Loucy (cell line): ENCODE measurements at regions not wholly inside any gene's neighbourhood (a gene's known extent, or its start where the extent isn't known, plus 50 kb on each side); places are given as distances from the start of the nearest gene placed in this dataset.

Experiments
- CTCF ChIP-seq: fragments of 200-600 bp; sonication (generic); conservative IDR thresholded peaks from 2 replicates; pipeline ENCODE4 v1.5.1; 2014; ENCODE audit warnings: mild to moderate bottlenecking, antibody characterized with exemption, low read length
- EZH2phosphoT487 ChIP-seq: fragments of 200-600 bp; IDR thresholded peaks from 2 replicates; pipeline ENCODE4 v1.6.1; 2018; ENCODE audit warnings: antibody characterized with exemption, mild to moderate bottlenecking, moderate library complexity, borderline replicate concordance

DNA sequence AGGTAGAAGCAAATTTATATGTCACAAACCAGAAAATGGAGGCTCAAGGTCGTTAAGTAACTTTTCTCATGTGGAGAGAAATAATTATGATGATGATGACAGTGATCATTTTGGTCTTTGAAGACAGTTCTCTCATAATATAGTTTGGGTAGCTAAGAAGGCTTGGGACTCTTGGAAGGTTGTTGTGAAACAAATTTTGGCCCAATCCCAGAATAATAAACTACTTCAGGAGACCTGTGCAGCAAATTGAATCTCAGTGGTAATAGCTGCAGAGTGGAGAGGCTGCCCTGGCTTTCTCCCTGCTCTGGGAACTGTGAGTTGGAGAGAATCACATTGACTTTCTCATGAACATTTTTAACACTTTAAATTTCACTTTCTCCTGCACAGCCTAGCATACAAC, 217.2 kb upstream of the BOD1L1 start:
- TF ChIP-seq CTCF (no peak), EZH2phosphoT487 (no peak)
